ENCODE measurements at regions not wholly inside any gene's neighbourhood (a gene's known extent, or its start where the extent isn't known, plus 50 kb on each side); places are given as distances from the start of the nearest gene placed in this dataset.

DNA sequence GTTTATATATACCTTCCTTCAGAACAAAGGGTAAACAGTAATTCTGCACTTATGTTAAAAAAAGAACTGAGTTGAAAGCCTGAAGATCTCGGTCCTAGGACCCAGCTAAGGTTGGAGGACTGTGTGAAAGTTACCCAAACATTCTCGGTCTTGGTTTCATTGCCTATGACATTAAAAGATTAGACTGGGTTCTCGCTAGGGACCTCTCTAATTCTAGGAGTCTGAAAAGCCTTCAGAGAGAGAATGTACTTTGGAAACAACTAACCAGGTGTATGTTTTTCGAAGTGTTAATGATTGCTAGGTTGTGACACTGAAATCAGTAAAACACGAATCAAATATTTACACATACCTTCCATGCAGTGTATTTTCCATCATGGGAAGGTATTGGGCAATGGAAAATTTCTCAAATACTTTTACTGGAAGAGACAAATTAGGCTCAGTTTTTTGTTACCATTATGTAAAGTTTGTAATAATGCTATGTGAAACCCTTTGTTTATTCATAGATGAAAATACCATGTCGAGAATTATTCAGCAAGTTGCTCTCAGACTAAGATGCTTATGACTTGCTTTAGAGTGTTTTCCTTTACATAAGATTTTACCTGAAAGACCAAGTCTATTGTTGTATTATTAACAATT lies 113.7 kb upstream of the LOC128125822 start:
- TF ChIP-seq, protein P1, sequence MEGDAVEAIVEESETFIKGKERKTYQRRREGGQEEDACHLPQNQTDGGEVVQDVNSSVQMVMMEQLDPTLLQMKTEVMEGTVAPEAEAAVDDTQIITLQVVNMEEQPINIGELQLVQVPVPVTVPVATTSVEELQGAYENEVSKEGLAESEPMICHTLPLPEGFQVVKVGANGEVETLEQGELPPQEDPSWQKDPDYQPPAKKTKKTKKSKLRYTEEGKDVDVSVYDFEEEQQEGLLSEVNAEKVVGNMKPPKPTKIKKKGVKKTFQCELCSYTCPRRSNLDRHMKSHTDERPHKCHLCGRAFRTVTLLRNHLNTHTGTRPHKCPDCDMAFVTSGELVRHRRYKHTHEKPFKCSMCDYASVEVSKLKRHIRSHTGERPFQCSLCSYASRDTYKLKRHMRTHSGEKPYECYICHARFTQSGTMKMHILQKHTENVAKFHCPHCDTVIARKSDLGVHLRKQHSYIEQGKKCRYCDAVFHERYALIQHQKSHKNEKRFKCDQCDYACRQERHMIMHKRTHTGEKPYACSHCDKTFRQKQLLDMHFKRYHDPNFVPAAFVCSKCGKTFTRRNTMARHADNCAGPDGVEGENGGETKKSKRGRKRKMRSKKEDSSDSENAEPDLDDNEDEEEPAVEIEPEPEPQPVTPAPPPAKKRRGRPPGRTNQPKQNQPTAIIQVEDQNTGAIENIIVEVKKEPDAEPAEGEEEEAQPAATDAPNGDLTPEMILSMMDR (IDR thresholded peaks at IDR 0.05): no peak
- no peak for TF ChIP-seq EZH2 (IDR thresholded peaks at IDR 0.05)

All from neural progenitor cell (in vitro differentiated cells).